ENCODE measurements at regions not wholly inside any gene's neighbourhood (a gene's known extent, or its start where the extent isn't known, plus 50 kb on each side); places are given as distances from the start of the nearest gene placed in this dataset.
"Not testable (repeated sequence)": the region's sequence is repeated elsewhere in the genome, so short reads cannot be mapped to it uniquely, and the experiment has no call there.

DNA sequence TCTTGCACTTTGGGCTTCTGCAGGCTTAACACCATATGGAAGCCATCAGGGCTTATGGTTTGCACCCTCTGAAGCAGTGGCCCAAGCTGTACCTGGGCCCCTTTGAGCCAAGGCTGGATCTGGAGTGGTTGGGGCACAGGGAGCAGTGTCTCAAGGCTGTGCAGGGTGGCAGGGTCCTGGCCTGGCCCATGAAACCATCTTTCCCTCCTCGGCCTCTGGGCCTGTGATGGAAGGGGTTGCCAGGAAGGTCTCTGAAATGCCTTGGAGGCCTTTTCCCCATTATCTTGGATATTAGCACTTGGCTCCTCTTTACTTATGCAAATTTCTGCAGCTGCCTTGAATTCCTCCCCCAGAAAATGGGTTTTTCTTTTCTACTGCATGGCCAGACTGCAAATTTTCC lies 134.7 kb upstream of the USP9X start:
- H3K36me3 ChIP-seq: no peaks in the 10 kb centered on the region
- 90 to 100% methylated on average over 1 of the region's 1 CpG for WGBS, 2 donors

DNA sequence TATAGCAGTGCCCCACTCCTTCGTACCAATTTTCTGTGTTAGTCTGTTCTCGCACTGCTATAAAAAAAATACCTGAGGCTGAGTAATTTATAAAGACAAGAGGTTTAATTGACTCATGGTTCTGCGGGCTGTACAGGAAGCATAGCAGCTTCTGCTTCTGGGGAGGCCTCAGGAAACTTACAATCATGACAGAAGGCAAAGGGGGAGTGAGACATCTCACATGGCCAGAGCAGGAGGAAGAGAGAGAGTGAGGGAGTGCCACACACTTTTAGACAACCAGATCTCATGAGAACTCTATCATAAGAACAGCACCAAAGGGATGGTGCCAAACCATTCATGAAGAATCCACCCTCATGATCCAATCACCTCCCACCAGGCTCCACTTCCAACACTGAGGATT lies 133.8 kb upstream of the USP9X start:
- intact Hi-C loops (cut with DNase I); H3K36me3 ChIP-seq; H3K27me3 ChIP-seq; H3K4me1 ChIP-seq; H3K9me3 ChIP-seq; H3K4me3 ChIP-seq (replicated peaks in 1 of 3); H3K27ac ChIP-seq; DNase-seq: not testable (repeated sequence)
- WGBS, 2 donors: 82 to 97% methylated on average over 3 of the region's 3 CpGs

More for the DNA sequence above, 134.7 kb upstream of the USP9X start:
- Histone ChIP-seq H3K4me1 (no peaks in the 10 kb centered on the region), H3K4me3 (replicated peaks in 1 of 3) (no peak overlapping the region), H3K27me3 (no peaks in the 10 kb centered on the region), H3K9me3 (no peaks in the 10 kb centered on the region), H3K27ac (no peak overlapping the region)
- no peak for TF ChIP-seq POLR2A (IDR thresholded peaks at IDR 0.05)
- TF ChIP-seq, protein P1, sequence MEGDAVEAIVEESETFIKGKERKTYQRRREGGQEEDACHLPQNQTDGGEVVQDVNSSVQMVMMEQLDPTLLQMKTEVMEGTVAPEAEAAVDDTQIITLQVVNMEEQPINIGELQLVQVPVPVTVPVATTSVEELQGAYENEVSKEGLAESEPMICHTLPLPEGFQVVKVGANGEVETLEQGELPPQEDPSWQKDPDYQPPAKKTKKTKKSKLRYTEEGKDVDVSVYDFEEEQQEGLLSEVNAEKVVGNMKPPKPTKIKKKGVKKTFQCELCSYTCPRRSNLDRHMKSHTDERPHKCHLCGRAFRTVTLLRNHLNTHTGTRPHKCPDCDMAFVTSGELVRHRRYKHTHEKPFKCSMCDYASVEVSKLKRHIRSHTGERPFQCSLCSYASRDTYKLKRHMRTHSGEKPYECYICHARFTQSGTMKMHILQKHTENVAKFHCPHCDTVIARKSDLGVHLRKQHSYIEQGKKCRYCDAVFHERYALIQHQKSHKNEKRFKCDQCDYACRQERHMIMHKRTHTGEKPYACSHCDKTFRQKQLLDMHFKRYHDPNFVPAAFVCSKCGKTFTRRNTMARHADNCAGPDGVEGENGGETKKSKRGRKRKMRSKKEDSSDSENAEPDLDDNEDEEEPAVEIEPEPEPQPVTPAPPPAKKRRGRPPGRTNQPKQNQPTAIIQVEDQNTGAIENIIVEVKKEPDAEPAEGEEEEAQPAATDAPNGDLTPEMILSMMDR (IDR thresholded peaks at IDR 0.05): no peak
- intact Hi-C loops (cut with DNase I): no loop called here
- no peak for DNase-seq

DNA sequence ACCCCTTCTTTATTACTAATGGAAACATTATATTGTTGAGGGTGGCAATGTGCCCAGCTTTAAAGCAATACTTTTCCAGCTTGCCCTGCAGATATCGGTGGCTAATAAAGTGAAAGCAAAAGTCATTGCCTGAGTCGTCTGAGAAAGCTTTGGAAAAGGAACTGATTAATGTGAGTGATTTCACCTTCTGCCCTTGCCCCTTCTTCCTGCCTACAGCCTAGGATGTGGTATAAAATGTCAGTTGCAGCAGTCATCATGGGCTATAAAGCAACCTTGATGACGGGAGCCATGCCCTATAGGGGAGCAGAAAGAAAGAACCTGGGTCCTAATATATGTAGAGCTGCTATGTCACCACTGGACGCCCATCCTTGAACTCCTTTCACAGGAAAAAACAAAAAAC lies 132.4 kb upstream of the USP9X start:
- no peak for DNase-seq
- no peaks in the 10 kb centered on the region for H3K36me3 ChIP-seq
- WGBS, 2 donors: 57 to 68% methylated on average over 4 of the region's 4 CpGs
- no peak overlapping the region for H3K27ac ChIP-seq
- no peaks in the 10 kb centered on the region for H3K4me1 ChIP-seq
- intact Hi-C loops (cut with DNase I): no loop called here
- H3K9me3 ChIP-seq: no peaks in the 10 kb centered on the region
- no peak overlapping the region for H3K4me3 ChIP-seq (replicated peaks in 1 of 3)
- H3K27me3 ChIP-seq: no peaks in the 10 kb centered on the region
- no peak for TF ChIP-seq POLR2A (IDR thresholded peaks at IDR 0.05)
- TF ChIP-seq, protein P1 (IDR thresholded peaks at IDR 0.05): no peak

DNA sequence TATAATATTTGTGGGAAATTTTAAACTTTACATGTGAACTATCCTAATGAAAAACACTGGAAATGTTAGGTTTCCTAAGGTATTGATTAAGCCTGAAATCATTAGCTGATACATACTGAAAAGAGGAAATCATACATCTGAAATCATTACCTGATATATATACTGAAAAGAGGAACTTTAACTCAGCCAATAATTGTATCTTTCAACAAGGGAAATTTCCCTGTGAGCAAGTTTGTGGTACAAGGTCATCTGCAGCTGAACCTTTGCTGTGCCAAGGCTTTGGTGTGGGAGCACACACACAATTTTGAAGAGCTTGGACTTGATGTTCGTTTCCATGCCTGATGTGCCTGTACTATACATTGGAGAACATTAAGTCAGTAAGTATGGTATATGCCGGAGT lies 131.9 kb upstream of the USP9X start:
- Histone ChIP-seq H3K27me3 (no peaks in the 10 kb centered on the region), H3K4me1 (no peaks in the 10 kb centered on the region), H3K9me3 (no peaks in the 10 kb centered on the region), H3K27ac (no peak overlapping the region), H3K36me3 (no peaks in the 10 kb centered on the region), H3K4me3 (replicated peaks in 1 of 3) (no peak overlapping the region)
- intact Hi-C loops (cut with DNase I): no loop called here
- no peak for DNase-seq
- TF ChIP-seq, protein P1 (IDR thresholded peaks at IDR 0.05): no peak
- no peak for TF ChIP-seq POLR2A (IDR thresholded peaks at IDR 0.05)
- 87 to 100% methylated on average over 2 of the region's 2 CpGs for WGBS, 2 donors

DNA sequence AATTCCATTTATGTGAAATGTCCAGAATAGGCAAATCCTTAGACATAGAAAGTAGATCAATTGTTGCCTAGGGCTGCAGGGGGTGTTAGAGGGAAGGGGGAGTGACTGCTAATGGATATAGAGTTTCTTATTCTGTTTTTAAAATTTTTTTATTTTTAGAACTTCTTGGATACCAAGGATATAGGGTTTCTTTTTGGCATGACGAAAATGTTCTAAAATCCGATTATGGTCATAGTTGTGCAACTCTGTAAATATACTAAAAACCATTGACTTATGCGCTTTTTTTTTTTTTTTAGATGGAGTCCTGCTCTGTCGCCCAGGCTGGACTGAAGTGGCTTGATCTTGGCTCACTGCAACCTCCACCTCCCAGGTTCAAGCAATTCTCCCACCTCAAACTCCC lies 125.2 kb upstream of the USP9X start:
- intact Hi-C loops (cut with DNase I): no loop called here
- Histone ChIP-seq H3K36me3 (no peaks in the 10 kb centered on the region), H3K4me1 (no peaks in the 10 kb centered on the region), H3K27me3 (no peaks in the 10 kb centered on the region), H3K4me3 (replicated peaks in 1 of 3) (no peak overlapping the region), H3K27ac (no peak overlapping the region), H3K9me3 (no peaks in the 10 kb centered on the region)
- no peak for DNase-seq
- TF ChIP-seq, protein P1 (IDR thresholded peaks at IDR 0.05): no peak
- no peak for TF ChIP-seq POLR2A (IDR thresholded peaks at IDR 0.05)
- 81 to 82% methylated on average over 4 of the region's 4 CpGs for WGBS, 2 donors

DNA sequence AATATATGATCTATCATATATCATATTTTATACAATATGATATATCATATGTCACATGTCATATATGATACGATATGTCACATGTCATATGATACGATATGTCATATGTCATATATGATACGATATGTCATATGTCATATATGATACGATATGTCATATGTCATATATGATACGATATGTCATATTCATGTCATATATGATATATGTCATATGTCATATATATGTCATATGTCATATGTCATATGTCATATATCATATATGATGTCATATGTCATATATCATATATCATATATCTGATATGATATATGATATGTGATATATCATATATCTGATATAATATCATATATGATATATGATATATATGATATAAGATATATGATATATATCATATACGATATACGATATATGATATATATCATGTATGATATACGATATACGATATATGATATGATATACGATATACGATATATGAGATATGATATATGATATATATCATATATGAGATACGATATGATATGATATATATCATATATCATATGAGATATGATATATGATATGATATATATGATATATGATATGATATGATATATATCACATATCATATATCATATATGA lies 122.3 kb upstream of the USP9X start:
- intact Hi-C loops (cut with DNase I): no loop called here
- no peak for TF ChIP-seq POLR2A (IDR thresholded peaks at IDR 0.05)
- TF ChIP-seq, protein P1 (IDR thresholded peaks at IDR 0.05): no peak
- Histone ChIP-seq H3K4me3 (replicated peaks in 1 of 3) (no peak overlapping the region), H3K27me3 (no peaks in the 10 kb centered on the region), H3K27ac (no peak overlapping the region), H3K36me3 (no peaks in the 10 kb centered on the region), H3K4me1 (no peaks in the 10 kb centered on the region), H3K9me3 (no peaks in the 10 kb centered on the region)
- no peak for DNase-seq
- 82% methylated on average over 12 of the region's 12 CpGs for WGBS, 2 donors

All from thyroid gland (tissue), 4 donors.